Kidney epithelial cell (primary cell): ENCODE measurements at regions not wholly inside any gene's neighbourhood (a gene's known extent, or its start where the extent isn't known, plus 50 kb on each side); places are given as distances from the start of the nearest gene placed in this dataset.

ENCODE experiments used
- DNase-seq: peaks from one replicate; pipeline ENCODE4 v3.0.0-alpha.2; 2010; ENCODE audit warnings: low read depth
- H3K27me3 ChIP-seq: 2 replicates; pipeline ENCODE4 v1.6.0; 2011; ENCODE audit warnings: low read length; ENCODE audit not compliant: control insufficient read depth, insufficient read depth
- H3K36me3 ChIP-seq: 2 replicates; pipeline ENCODE4 v1.5.1; 2011; ENCODE audit warnings: low read length; ENCODE audit not compliant: control insufficient read depth, insufficient read depth
- H3K4me3 ChIP-seq: 2 replicates; pipeline ENCODE4 v1.5.1; 2011; ENCODE audit warnings: low read depth, mild to moderate bottlenecking, control low read depth, low read length
- CTCF ChIP-seq: IDR thresholded peaks from 2 replicates; pipeline ENCODE4 v1.5.1; 2011; ENCODE audit warnings: mild to moderate bottlenecking, moderate library complexity, low read length, control low read depth, inconsistent platforms; ENCODE audit not compliant: insufficient read depth, poor library complexity, severe bottlenecking

- DNase-seq, result no peak
- no peak overlapping the region for H3K4me3 ChIP-seq
- no peaks in the 10 kb centered on the region for H3K27me3 ChIP-seq
- no peak for TF ChIP-seq CTCF
- no peaks in the 10 kb centered on the region for H3K36me3 ChIP-seq
Observed at GRCh38 chr21:43297989-43298388, 128.9 kb downstream of the SIK1 start.

DNA sequence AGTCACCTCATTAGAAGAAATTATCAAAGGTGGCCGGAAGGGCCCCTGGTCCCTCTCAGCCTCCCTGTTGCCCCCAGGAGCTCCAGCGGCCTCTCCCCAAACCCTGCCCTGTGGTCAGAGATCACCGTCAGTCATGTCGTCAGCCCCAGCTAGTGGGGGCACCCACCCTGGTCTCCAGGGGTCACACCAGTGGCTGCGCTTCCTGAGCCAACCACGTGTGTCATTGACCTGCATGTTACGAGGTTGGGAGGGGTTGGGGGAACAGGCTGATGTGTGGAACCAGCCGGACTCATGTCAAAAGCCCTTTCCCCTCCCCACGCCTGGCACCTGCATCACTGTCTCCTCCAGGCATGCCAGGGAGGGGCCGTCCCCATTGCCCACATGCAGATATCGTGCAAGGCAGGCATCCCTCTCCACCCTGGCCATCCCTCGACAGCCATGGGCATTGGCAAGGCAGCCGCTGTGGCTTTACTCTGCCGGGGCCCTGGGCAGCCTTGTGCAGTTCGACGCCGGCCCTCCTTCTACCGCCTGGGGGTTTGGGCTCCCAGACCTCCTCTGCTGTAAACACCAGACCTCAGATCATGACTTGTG is 128.7 kb downstream of the CRYAA start:
- TF ChIP-seq CTCF, result no peak
- Histone ChIP-seq H3K36me3 (no peaks in the 10 kb centered on the region), H3K27me3 (peaks cover 3% of the 10 kb centered on the region), H3K4me3 (no peak overlapping the region)
- DNase-seq, result no peak

- no peak for TF ChIP-seq CTCF
- Histone ChIP-seq H3K4me3 (no peak overlapping the region), H3K36me3 (no peaks in the 10 kb centered on the region), H3K27me3 (peaks cover 4% of the 10 kb centered on the region)
- no peak for DNase-seq
Observed at GRCh38 chr21:43295066-43295958, 126.5 kb downstream of the CRYAA start.

GRCh38 chr21:43294194-43294902 is 125.5 kb downstream of the CRYAA start:
- Histone ChIP-seq H3K4me3 (no peak overlapping the region), H3K36me3 (no peaks in the 10 kb centered on the region), H3K27me3 (peaks cover 4% of the 10 kb centered on the region)
- no peak for TF ChIP-seq CTCF
- DNase-seq, result no peak

DNA sequence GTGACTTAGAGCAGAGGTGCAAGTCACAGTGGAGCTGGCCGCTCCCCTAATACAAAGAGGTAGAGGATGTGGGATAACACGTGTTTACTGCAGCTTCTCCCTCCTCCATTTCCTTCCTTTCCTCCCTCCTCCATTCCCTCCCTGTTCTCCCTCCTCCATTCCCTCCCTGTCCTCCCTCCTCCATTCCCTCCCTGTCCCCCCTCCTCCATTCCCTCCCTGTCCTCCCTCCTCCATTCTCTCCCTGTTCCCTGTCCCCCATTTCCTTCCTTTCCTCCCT is 124.0 kb downstream of the CRYAA start:
- H3K4me3 ChIP-seq, result no peak overlapping the region
- H3K27me3 ChIP-seq, result peaks cover 4% of the 10 kb centered on the region
- TF ChIP-seq CTCF, result no peak
- H3K36me3 ChIP-seq, result no peaks in the 10 kb centered on the region
- DNase-seq, result no peak
